ENCODE measurements at regions not wholly inside any gene's neighbourhood (a gene's known extent, or its start where the extent isn't known, plus 50 kb on each side); places are given as distances from the start of the nearest gene placed in this dataset.
"Not testable (repeated sequence)": the region's sequence is repeated elsewhere in the genome, so short reads cannot be mapped to it uniquely, and the experiment has no call there.

DNA sequence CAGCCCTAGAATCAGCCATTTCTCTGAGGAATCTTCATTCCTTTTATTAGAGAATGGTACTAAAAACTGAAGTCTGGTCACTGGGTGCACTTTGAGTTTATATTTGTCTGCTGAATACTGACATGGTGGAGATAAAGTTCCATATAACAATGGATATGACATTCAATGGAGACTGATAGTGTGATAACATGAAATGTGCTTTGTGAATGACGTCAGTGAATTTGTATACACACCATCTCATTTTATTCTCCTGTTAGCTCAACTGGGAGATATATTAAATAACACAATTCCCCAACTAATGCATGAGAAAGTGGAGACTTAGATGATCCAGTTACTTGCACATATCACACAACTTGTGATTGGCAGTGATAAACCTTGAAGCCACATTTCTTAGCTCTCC is 446.7 kb downstream of the DOK5 start:
- DNase-seq (ENCODE audit: low read depth in 1 of 2, low spot score in 1 of 2) = no peak
- Histone ChIP-seq H3K9me3 (ENCODE audit: low read depth) (no peaks in the 10 kb centered on the region), H3K27me3 (no peaks in the 10 kb centered on the region), H3K4me1 (ENCODE audit: low read depth) (peaks cover 3% of the 10 kb centered on the region), H3K4me3 (no peak overlapping the region), H3K27ac (no peak overlapping the region), H3K36me3 (no peaks in the 10 kb centered on the region)
- TF ChIP-seq, protein P1, sequence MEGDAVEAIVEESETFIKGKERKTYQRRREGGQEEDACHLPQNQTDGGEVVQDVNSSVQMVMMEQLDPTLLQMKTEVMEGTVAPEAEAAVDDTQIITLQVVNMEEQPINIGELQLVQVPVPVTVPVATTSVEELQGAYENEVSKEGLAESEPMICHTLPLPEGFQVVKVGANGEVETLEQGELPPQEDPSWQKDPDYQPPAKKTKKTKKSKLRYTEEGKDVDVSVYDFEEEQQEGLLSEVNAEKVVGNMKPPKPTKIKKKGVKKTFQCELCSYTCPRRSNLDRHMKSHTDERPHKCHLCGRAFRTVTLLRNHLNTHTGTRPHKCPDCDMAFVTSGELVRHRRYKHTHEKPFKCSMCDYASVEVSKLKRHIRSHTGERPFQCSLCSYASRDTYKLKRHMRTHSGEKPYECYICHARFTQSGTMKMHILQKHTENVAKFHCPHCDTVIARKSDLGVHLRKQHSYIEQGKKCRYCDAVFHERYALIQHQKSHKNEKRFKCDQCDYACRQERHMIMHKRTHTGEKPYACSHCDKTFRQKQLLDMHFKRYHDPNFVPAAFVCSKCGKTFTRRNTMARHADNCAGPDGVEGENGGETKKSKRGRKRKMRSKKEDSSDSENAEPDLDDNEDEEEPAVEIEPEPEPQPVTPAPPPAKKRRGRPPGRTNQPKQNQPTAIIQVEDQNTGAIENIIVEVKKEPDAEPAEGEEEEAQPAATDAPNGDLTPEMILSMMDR (IDR thresholded peaks at IDR 0.05; ENCODE audit: low read depth, low read length) = no peak

GRCh38 chr20:54920491-54920890 is 445.1 kb downstream of the DOK5 start:
- Histone ChIP-seq H3K27ac (no peak overlapping the region), H3K36me3 (no peaks in the 10 kb centered on the region), H3K9me3 (ENCODE audit: low read depth) (no peaks in the 10 kb centered on the region), H3K4me3 (no peak overlapping the region), H3K4me1 (ENCODE audit: low read depth) (peaks cover 3% of the 10 kb centered on the region), H3K27me3 (no peaks in the 10 kb centered on the region)
- DNase-seq (ENCODE audit: low read depth in 1 of 2, low spot score in 1 of 2) = no peak
- TF ChIP-seq, protein P1 (IDR thresholded peaks at IDR 0.05; ENCODE audit: low read depth, low read length) = no peak

DNA sequence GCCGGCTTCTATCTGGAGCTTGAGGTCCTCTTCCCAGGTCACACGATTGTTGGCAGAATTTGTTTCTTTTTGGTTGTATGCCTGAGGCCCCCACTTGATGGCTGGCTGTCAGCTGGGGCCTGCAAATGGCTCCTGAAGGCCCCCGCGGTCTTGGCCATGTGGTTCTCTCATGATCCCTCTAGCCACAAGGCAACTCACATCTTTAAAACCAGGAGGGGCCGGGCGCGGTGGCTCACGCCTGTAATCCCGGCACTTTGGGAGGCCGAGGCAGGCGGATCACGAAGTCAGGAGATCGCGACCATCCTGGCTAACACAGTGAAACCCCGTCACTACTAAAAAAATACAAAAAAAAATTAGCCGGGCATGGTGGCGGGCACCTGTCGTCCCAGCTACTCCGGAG is 443.6 kb downstream of the DOK5 start:
- DNase-seq (ENCODE audit: low read depth in 1 of 2, low spot score in 1 of 2) = not testable (repeated sequence)

GRCh38 chr20:54914995-54915394 is 439.6 kb downstream of the DOK5 start:
- DNase-seq (ENCODE audit: low read depth in 1 of 2, low spot score in 1 of 2) = no peak
- Histone ChIP-seq H3K27me3 (no peaks in the 10 kb centered on the region), H3K9me3 (ENCODE audit: low read depth) (no peaks in the 10 kb centered on the region), H3K4me1 (ENCODE audit: low read depth) (no peaks in the 10 kb centered on the region), H3K27ac (no peak overlapping the region), H3K4me3 (no peak overlapping the region), H3K36me3 (no peaks in the 10 kb centered on the region)
- TF ChIP-seq, protein P1 (IDR thresholded peaks at IDR 0.05; ENCODE audit: low read depth, low read length) = no peak

More for the DNA sequence above, 443.6 kb downstream of the DOK5 start:
- H3K36me3 ChIP-seq; H3K27ac ChIP-seq; H3K9me3 ChIP-seq (ENCODE audit: low read depth); H3K4me1 ChIP-seq (ENCODE audit: low read depth); H3K4me3 ChIP-seq; H3K27me3 ChIP-seq: not testable (repeated sequence)

- Histone ChIP-seq H3K4me3 (no peak overlapping the region), H3K27ac (no peak overlapping the region), H3K4me1 (ENCODE audit: low read depth) (no peaks in the 10 kb centered on the region), H3K27me3 (no peaks in the 10 kb centered on the region), H3K9me3 (ENCODE audit: low read depth) (no peaks in the 10 kb centered on the region), H3K36me3 (no peaks in the 10 kb centered on the region)
- TF ChIP-seq, protein P1 (IDR thresholded peaks at IDR 0.05; ENCODE audit: low read depth, low read length) = no peak
- DNase-seq (ENCODE audit: low read depth in 1 of 2, low spot score in 1 of 2) = no peak
These were observed 434.3 kb downstream of the DOK5 start for GRCh38 chr20:54909702-54910101.

- not testable (repeated sequence) for H3K36me3 ChIP-seq; DNase-seq (ENCODE audit: low read depth in 1 of 2, low spot score in 1 of 2); H3K27ac ChIP-seq; H3K4me1 ChIP-seq (ENCODE audit: low read depth); H3K4me3 ChIP-seq; H3K9me3 ChIP-seq (ENCODE audit: low read depth); H3K27me3 ChIP-seq
These were observed 430.7 kb downstream of the DOK5 start for GRCh38 chr20:54906134-54906533.

- Histone ChIP-seq H3K4me3 (no peak overlapping the region), H3K9me3 (ENCODE audit: low read depth) (no peaks in the 10 kb centered on the region), H3K36me3 (no peaks in the 10 kb centered on the region), H3K27me3 (no peaks in the 10 kb centered on the region), H3K4me1 (ENCODE audit: low read depth) (no peaks in the 10 kb centered on the region), H3K27ac (no peak overlapping the region)
- TF ChIP-seq, protein P1 (IDR thresholded peaks at IDR 0.05; ENCODE audit: low read depth, low read length) = no peak
- no peak for DNase-seq (ENCODE audit: low read depth in 1 of 2, low spot score in 1 of 2)
These were observed 422.4 kb downstream of the DOK5 start for GRCh38 chr20:54897787-54898186.
